GM23338 (cell line): ENCODE measurements at regions not wholly inside any gene's neighbourhood (a gene's known extent, or its start where the extent isn't known, plus 50 kb on each side); places are given as distances from the start of the nearest gene placed in this dataset.
"Not testable (repeated sequence)": the region's sequence is repeated elsewhere in the genome, so short reads cannot be mapped to it uniquely, and the experiment has no call there.

Experiments used
- ATAC-seq: fragments of 200-7000 bp; cut with Tn5 transposase; 3 replicates; pipeline ENCODE4 v1.9.1; 2020
- DNase-seq: peaks from one replicate; pipeline ENCODE4 v3.0.0-alpha.2; 2015; ENCODE audit warnings: low spot score
- H2AFZ ChIP-seq: fragments of 200-600 bp; sonication (generic); 2 replicates; pipeline ENCODE4 v1.8.0; 2016; ENCODE audit warnings: antibody characterized with exemption, mild to moderate bottlenecking, moderate library complexity
- H3F3A ChIP-seq: fragments of 200-600 bp; sonication (generic); replicated peaks from 2 replicates; pipeline ENCODE4 v1.8.0; 2017; ENCODE audit warnings: antibody characterized with exemption, mixed run types, low read depth
- H3K27ac ChIP-seq: fragments of 200-600 bp; sonication (generic); 2 replicates; pipeline ENCODE4 v1.6.1; 2016; ENCODE audit warnings: low read depth
- H3K27me3 ChIP-seq: fragments of 200-600 bp; sonication (generic); 2 replicates; pipeline ENCODE4 v1.8.0; 2016; ENCODE audit warnings: mild to moderate bottlenecking, mixed run types, moderate library complexity; ENCODE audit not compliant: insufficient read depth
- H3K36me3 ChIP-seq: fragments of 200-600 bp; sonication (generic); 2 replicates; pipeline ENCODE4 v1.8.0; 2016; ENCODE audit warnings: mild to moderate bottlenecking; ENCODE audit not compliant: insufficient read depth
- H3K4me1 ChIP-seq: fragments of 200-600 bp; sonication (generic); 2 replicates; pipeline ENCODE4 v1.8.0; 2016; ENCODE audit warnings: mild to moderate bottlenecking, moderate library complexity; ENCODE audit not compliant: insufficient read depth
- H3K4me2 ChIP-seq: fragments of 200-600 bp; sonication (generic); 2 replicates; pipeline ENCODE4 v1.7.1; 2017; ENCODE audit warnings: mixed run types
- H3K4me3 ChIP-seq: fragments of 200-600 bp; sonication (generic); 2 replicates; pipeline ENCODE4 v1.6.1; 2016; ENCODE audit warnings: mixed run types
- H3K79me2 ChIP-seq: fragments of 200-600 bp; sonication (generic); replicated peaks from 2 replicates; pipeline ENCODE4 v1.8.0; 2017; ENCODE audit warnings: mild to moderate bottlenecking; ENCODE audit not compliant: insufficient read depth
- H3K9me2 ChIP-seq: fragments of 200-600 bp; sonication (generic); 2 replicates; pipeline ENCODE4 v1.8.0; 2017; ENCODE audit not compliant: insufficient read depth
- H4K20me1 ChIP-seq: fragments of 200-600 bp; sonication (generic); replicated peaks from 2 replicates; pipeline ENCODE4 v1.8.0; 2017; ENCODE audit warnings: mild to moderate bottlenecking; ENCODE audit not compliant: insufficient read depth
- H3K27ac Mint-ChIP-seq: 2 replicates; pipeline ENCODE4 v1.8.0; 2020; ENCODE audit warnings: inconsistent platforms, mild to moderate bottlenecking, moderate library complexity, mixed read lengths
- H3K27me3 Mint-ChIP-seq: 3 replicates; pipeline ENCODE4 v1.8.0; 2022; ENCODE audit warnings: low read depth, mild to moderate bottlenecking, moderate library complexity, mixed read lengths, inconsistent platforms; ENCODE audit not compliant: insufficient read depth, poor library complexity
- H3K36me3 Mint-ChIP-seq: 3 replicates; pipeline ENCODE4 v1.8.0; 2021; ENCODE audit warnings: low read depth, mild to moderate bottlenecking, inconsistent platforms, moderate library complexity, mixed read lengths
- H3K4me1 Mint-ChIP-seq: 3 replicates; pipeline ENCODE4 v1.8.0; 2020; ENCODE audit warnings: mild to moderate bottlenecking, inconsistent platforms, mixed read lengths
- H3K4me3 Mint-ChIP-seq: 3 replicates; pipeline ENCODE4 v1.8.0; 2021; ENCODE audit warnings: moderate library complexity, mild to moderate bottlenecking, inconsistent platforms, mixed read lengths
- H3K9me3 Mint-ChIP-seq: 3 replicates; pipeline ENCODE4 v1.8.0; 2020; ENCODE audit warnings: moderate library complexity, mild to moderate bottlenecking, inconsistent platforms, mixed read lengths
- CREB1 ChIP-seq: fragments of 250-450 bp; sonication (Bioruptor Pico); IDR thresholded peaks from 2 replicates; pipeline ENCODE4 v1.5.0; 2020; ENCODE audit warnings: low read depth, mild to moderate bottlenecking, moderate library complexity
- ETS1 ChIP-seq: IDR thresholded peaks from 2 replicates; pipeline ENCODE4 v1.6.1; 2016; ENCODE audit warnings: antibody characterized with exemption
- EZH2 ChIP-seq: fragments of 200-600 bp; sonication (generic); IDR thresholded peaks from one replicate; pipeline ENCODE4 v1.8.0; 2017; ENCODE audit warnings: antibody characterized with exemption, mild to moderate bottlenecking, low read depth; ENCODE audit not compliant: unreplicated experiment
- EZH2phosphoT487 ChIP-seq: fragments of 200-600 bp; sonication (generic); IDR thresholded peaks from one replicate; pipeline ENCODE4 v1.8.1; 2018; ENCODE audit warnings: antibody characterized with exemption; ENCODE audit not compliant: unreplicated experiment
- JUNB ChIP-seq: IDR thresholded peaks from one replicate; pipeline ENCODE4 v1.6.1; 2016; ENCODE audit warnings: antibody characterized with exemption; ENCODE audit not compliant: unreplicated experiment
- POLR2AphosphoS5 ChIP-seq: IDR thresholded peaks from 2 replicates; pipeline ENCODE4 v1.6.1; 2016; ENCODE audit warnings: antibody characterized with exemption, low read depth
- STAT1 ChIP-seq: IDR thresholded peaks from one replicate; pipeline ENCODE4 v1.6.1; 2016; ENCODE audit warnings: antibody characterized with exemption; ENCODE audit not compliant: unreplicated experiment
- ZNF114 ChIP-seq: fragments of 250-450 bp; sonication (Bioruptor Pico); IDR thresholded peaks from 2 replicates; pipeline ENCODE4 v1.5.0; 2020; ENCODE audit warnings: mild to moderate bottlenecking, moderate library complexity
- ZNF331 ChIP-seq: fragments of 250-450 bp; sonication (Bioruptor Pico); IDR thresholded peaks from 2 replicates; pipeline ENCODE4 v1.5.0; 2020; ENCODE audit warnings: low read depth, mild to moderate bottlenecking, moderate library complexity

DNA sequence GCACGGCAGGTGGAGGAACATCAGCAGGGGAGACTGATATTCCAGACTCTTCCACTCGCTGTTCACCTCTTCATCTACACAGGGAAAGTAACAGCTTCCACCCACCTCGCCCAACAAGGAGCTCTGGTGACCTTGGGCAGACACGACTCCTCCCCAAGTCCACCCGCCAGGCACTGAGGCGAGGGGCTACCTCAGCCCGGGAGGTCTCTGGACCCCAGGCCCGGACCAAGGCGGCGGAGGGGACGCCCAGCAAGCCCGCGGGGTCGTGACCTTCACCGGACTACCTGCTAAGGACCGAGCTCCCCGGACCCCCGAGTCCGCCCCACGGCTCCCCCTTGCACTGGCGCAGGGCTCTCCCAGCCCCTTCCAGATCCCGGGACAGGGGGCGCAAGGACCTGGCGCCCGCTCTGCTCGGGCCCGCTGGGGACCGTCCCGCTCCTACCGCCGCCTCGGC, 70.2 kb upstream of the LPCAT1 start (continued):
- TF ChIP-seq ETS1 (no peak), CREB1 (CRISPR knock-in tag) (no peak), ZNF331 (CRISPR knock-in tag) (no peak), EZH2 (no peak), JUNB (no peak), STAT1 (no peak), POLR2AphosphoS5 (no peak), ZNF114 (no peak), EZH2phosphoT487 (no peak)

GRCh38 chr5:1588071-1588694, 64.4 kb upstream of the LPCAT1 start:
- not testable (repeated sequence) for H3K27me3 Mint-ChIP-seq, H3K4me1 ChIP-seq, H3K9me2 ChIP-seq, ATAC-seq, H3K27ac Mint-ChIP-seq, H3K4me2 ChIP-seq, H3K79me2 ChIP-seq, H3K27ac ChIP-seq, H3F3A ChIP-seq, H2AFZ ChIP-seq, H3K4me3 ChIP-seq, H3K4me3 Mint-ChIP-seq, H4K20me1 ChIP-seq, DNase-seq, H3K27me3 ChIP-seq, H3K4me1 Mint-ChIP-seq, H3K36me3 ChIP-seq
- Mint-ChIP-seq H3K9me3 (peaks cover 37% of the 10 kb centered on the region), H3K36me3 (peaks cover 60% of the 10 kb centered on the region)

GRCh38 chr5:1583081-1583875, 59.5 kb upstream of the LPCAT1 start:
- H3K79me2 ChIP-seq, H3K4me1 ChIP-seq, H3K4me3 ChIP-seq, H3K4me2 ChIP-seq, DNase-seq, H4K20me1 ChIP-seq, H3K27me3 Mint-ChIP-seq, H3K36me3 ChIP-seq, H3K4me1 Mint-ChIP-seq, H3K4me3 Mint-ChIP-seq, ATAC-seq, H3K27ac ChIP-seq, H3K27ac Mint-ChIP-seq, H3F3A ChIP-seq, H3K9me2 ChIP-seq, H2AFZ ChIP-seq, H3K27me3 ChIP-seq: not testable (repeated sequence)
- peaks cover 77% of the 10 kb centered on the region for H3K36me3 Mint-ChIP-seq
- peaks cover 49% of the 10 kb centered on the region for H3K9me3 Mint-ChIP-seq

GRCh38 chr5:1579389-1579788, 55.6 kb upstream of the LPCAT1 start:
- Mint-ChIP-seq H3K9me3 (peaks cover 30% of the 10 kb centered on the region), H3K36me3 (peaks cover 64% of the 10 kb centered on the region)
- H3K4me1 Mint-ChIP-seq, H3F3A ChIP-seq, H3K4me1 ChIP-seq, H2AFZ ChIP-seq, H3K79me2 ChIP-seq, H3K36me3 ChIP-seq, H3K27me3 ChIP-seq, H3K27ac Mint-ChIP-seq, H3K4me3 Mint-ChIP-seq, H3K27me3 Mint-ChIP-seq, H3K4me2 ChIP-seq, ATAC-seq, H3K4me3 ChIP-seq, H4K20me1 ChIP-seq, H3K9me2 ChIP-seq, DNase-seq, H3K27ac ChIP-seq: not testable (repeated sequence)

- H3K4me3 Mint-ChIP-seq, ATAC-seq, H3K4me1 ChIP-seq, H3K27ac Mint-ChIP-seq, H3K9me2 ChIP-seq, H3K36me3 ChIP-seq, H3K27me3 ChIP-seq, H4K20me1 ChIP-seq, H3K4me2 ChIP-seq, H3K4me3 ChIP-seq, H3K4me1 Mint-ChIP-seq, H3F3A ChIP-seq, H3K27me3 Mint-ChIP-seq, H2AFZ ChIP-seq, DNase-seq, H3K27ac ChIP-seq, H3K79me2 ChIP-seq: not testable (repeated sequence)
- peaks cover 24% of the 10 kb centered on the region for H3K9me3 Mint-ChIP-seq
- peaks cover 60% of the 10 kb centered on the region for H3K36me3 Mint-ChIP-seq
Measured at GRCh38 chr5:1576851-1577250, 53.1 kb upstream of the LPCAT1 start.
